Keratinocyte (primary cell): ENCODE measurements at regions not wholly inside any gene's neighbourhood (a gene's known extent, or its start where the extent isn't known, plus 50 kb on each side); places are given as distances from the start of the nearest gene placed in this dataset.

Source experiments
- DNase-seq: peaks from one replicate; pipeline ENCODE4 v3.0.0-alpha.2; 2011; ENCODE audit warnings: low read depth, missing footprints, low spot score
- FAIRE-seq: peaks from 2 replicates; lab custom pipeline; 2011; peaks lifted over from hg19 to GRCh38; lab: Jason Lieb, UNC
- H2AFZ ChIP-seq: 2 replicates; pipeline ENCODE4 v1.6.0; 2012; ENCODE audit warnings: low read length, control low read depth, inconsistent platforms; ENCODE audit not compliant: control insufficient read depth
- H3K27ac ChIP-seq: 2 replicates; pipeline ENCODE4 v1.5.1; 2011; ENCODE audit warnings: low read length; ENCODE audit not compliant: control insufficient read depth, insufficient read depth
- H3K27me3 ChIP-seq: 3 replicates; pipeline ENCODE4 v1.6.0; 2011; ENCODE audit warnings: low read length; ENCODE audit not compliant: control insufficient read depth, insufficient read depth; ENCODE audit errors: extremely low read depth
- H3K36me3 ChIP-seq, 2 experiments: 2 replicates in 1 of 2; 3 replicates in 1 of 2; pipeline ENCODE4 v1.5.1; 2011; ENCODE audit warnings: low read length in 2 of 2, mild to moderate bottlenecking in 1 of 2; ENCODE audit not compliant: control insufficient read depth in 2 of 2, insufficient read depth in 2 of 2; ENCODE audit errors: extremely low read depth in 1 of 2
- H3K4me1 ChIP-seq: 3 replicates; pipeline ENCODE4 v1.5.1; 2011; ENCODE audit warnings: low read length; ENCODE audit not compliant: control insufficient read depth, insufficient read depth; ENCODE audit errors: extremely low read depth
- H3K4me2 ChIP-seq: 3 replicates; pipeline ENCODE4 v1.6.0; 2011; ENCODE audit warnings: low read depth, low read length; ENCODE audit not compliant: control insufficient read depth, insufficient read depth; ENCODE audit errors: extremely low read depth
- H3K4me3 ChIP-seq, 3 experiments: fragments of 200-600 bp in 1 of 3; sonication (generic) in 1 of 3; 2 replicates in 2 of 3; 3 replicates in 1 of 3; pipeline ENCODE4 v1.5.1; 2011 to 2016; ENCODE audit warnings: low read length in 3 of 3, mild to moderate bottlenecking in 3 of 3, control low read depth in 2 of 3, inconsistent platforms in 1 of 3, low read depth in 1 of 3, mixed read lengths in 1 of 3, mixed run types in 1 of 3, moderate library complexity in 1 of 3; ENCODE audit not compliant: control insufficient read depth in 2 of 3, insufficient read depth in 2 of 3; ENCODE audit errors: extremely low read depth in 1 of 3
- H3K79me2 ChIP-seq: 2 replicates; pipeline ENCODE4 v1.6.0; 2012; ENCODE audit warnings: low read length; ENCODE audit not compliant: control insufficient read depth, insufficient read depth
- H3K9ac ChIP-seq: 3 replicates; pipeline ENCODE4 v1.6.0; 2011; ENCODE audit warnings: low read length; ENCODE audit not compliant: control insufficient read depth, insufficient read depth; ENCODE audit errors: extremely low read depth
- H3K9me1 ChIP-seq: 3 replicates; pipeline ENCODE4 v1.6.0; 2011; ENCODE audit warnings: low read length; ENCODE audit not compliant: control insufficient read depth, insufficient read depth; ENCODE audit errors: extremely low read depth
- H3K9me3 ChIP-seq: 2 replicates; pipeline ENCODE4 v1.5.1; 2012; ENCODE audit warnings: low read depth, low read length; ENCODE audit not compliant: control insufficient read depth
- H4K20me1 ChIP-seq: 3 replicates; pipeline ENCODE4 v1.6.0; 2011; ENCODE audit warnings: low read length; ENCODE audit not compliant: control insufficient read depth, insufficient read depth; ENCODE audit errors: extremely low read depth
- CTCF ChIP-seq, 3 experiments: IDR thresholded peaks in 1 of 3; conservative IDR thresholded peaks in 1 of 3; optimal IDR thresholded peaks in 1 of 3; 2 replicates in 2 of 3; 3 replicates in 1 of 3; pipeline versions ENCODE3 to v1.5.1; 2011; ENCODE audit warnings: low read length in 3 of 3, mild to moderate bottlenecking in 3 of 3, moderate library complexity in 2 of 3, control low read depth in 1 of 3, inconsistent platforms in 1 of 3; ENCODE audit not compliant: insufficient read depth in 2 of 3; ENCODE audit errors: extremely low read depth in 1 of 3
- EZH2 ChIP-seq: IDR thresholded peaks from one replicate; pipeline ENCODE4 v1.6.1; 2012; ENCODE audit warnings: inconsistent platforms, mild to moderate bottlenecking, low read length, moderate library complexity
- dilution Hi-C: fragments of 300-500 bp; cut with MboI; formaldehyde crosslinking; loops from one replicate; pipeline ENCODE4 v1.7.0; 2020; ENCODE audit warnings: low sequenced_read_pairs; ENCODE audit not compliant: extremely low pct_ligation_motif_present

DNA sequence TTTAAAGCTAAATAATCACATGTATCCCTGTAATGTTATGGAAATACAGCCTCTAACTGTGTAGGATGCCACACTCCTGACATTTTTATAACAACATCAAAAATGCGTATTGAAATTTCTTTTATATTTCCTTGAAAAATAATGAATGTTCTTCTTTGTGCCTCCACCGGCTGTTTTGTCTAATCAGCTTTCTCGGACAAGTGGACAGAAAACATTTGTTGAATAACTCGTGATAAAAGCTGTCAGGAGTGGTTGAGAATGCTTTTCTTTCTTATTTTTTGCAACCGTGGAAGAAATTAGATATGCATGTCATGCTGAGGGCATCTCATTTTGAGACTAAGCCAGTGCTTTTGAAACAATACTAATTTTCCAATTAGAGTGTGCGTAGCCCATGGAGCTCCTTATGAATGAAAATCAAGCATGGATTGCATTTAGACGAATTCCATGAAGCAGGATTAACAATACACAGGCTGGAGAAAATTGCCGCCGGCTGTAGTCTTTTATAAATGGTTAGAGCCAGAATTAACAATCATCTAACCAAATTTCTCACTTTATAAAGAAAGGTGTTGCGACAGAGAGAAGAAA lies 614.5 kb upstream of the LCORL start:
- DNase-seq (no peak), FAIRE-seq (no peak)
- dilution Hi-C loops = no loop called here

DNA sequence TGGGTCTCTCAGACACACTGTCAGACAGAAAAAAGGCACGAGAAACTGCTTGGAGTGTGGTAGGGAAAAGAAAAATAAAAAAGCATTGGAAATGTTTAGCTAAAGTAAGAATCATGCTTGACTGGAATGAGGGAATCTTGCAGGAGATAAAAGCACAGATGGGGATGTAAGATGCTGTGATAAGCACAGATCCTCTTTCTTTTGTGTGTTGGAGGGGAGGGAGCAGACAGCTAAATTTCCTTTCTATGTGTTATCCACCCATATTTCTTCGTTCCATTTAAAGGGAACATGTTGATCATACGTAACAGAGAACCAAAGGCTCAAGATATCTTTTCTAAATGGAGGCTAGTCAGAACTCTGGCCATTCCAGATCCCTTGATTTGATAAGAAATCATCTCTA lies 614.0 kb upstream of the LCORL start:
- Histone ChIP-seq H3K36me3 (no peaks in the 10 kb centered on the region), H4K20me1 (no peaks in the 10 kb centered on the region), H3K27ac (no peak overlapping the region), H3K27me3 (no peaks in the 10 kb centered on the region), H3K9me3 (no peaks in the 10 kb centered on the region), H3K9ac (no peak overlapping the region), H3K79me2 (no peaks in the 10 kb centered on the region), H2AFZ (no peak overlapping the region), H3K4me1 (no peaks in the 10 kb centered on the region), H3K4me2 (no peak overlapping the region), H3K9me1 (no peaks in the 10 kb centered on the region), H3K4me3 (no peak overlapping the region)
- TF ChIP-seq EZH2 (no peak), CTCF (optimal IDR thresholded peaks at IDR 0.05 in 1 of 3, IDR thresholded peaks at IDR 0.05 in 1 of 3, conservative IDR thresholded peaks at IDR 0.05 in 1 of 3; ENCODE audit: extremely low read depth in 1 of 3, insufficient read depth in 2 of 3, low read length in 3 of 3) (no peak)
- dilution Hi-C loops = no loop called here
- FAIRE-seq (no peak), DNase-seq (no peak)

More for the DNA sequence above, 614.5 kb upstream of the LCORL start:
- no peaks in the 10 kb centered on the region for H3K9me3 ChIP-seq
- no peak overlapping the region for H3K4me3 ChIP-seq
- H3K27me3 ChIP-seq = no peaks in the 10 kb centered on the region
- H3K27ac ChIP-seq = no peak overlapping the region
- no peaks in the 10 kb centered on the region for H3K4me1 ChIP-seq
- no peak overlapping the region for H3K4me2 ChIP-seq
- no peaks in the 10 kb centered on the region for H3K36me3 ChIP-seq
- H3K9me1 ChIP-seq = no peaks in the 10 kb centered on the region
- H3K9ac ChIP-seq = no peak overlapping the region
- TF ChIP-seq EZH2 = no peak
- no peak for TF ChIP-seq CTCF (optimal IDR thresholded peaks at IDR 0.05 in 1 of 3, IDR thresholded peaks at IDR 0.05 in 1 of 3, conservative IDR thresholded peaks at IDR 0.05 in 1 of 3; ENCODE audit: extremely low read depth in 1 of 3, insufficient read depth in 2 of 3, low read length in 3 of 3)
- no peaks in the 10 kb centered on the region for H3K79me2 ChIP-seq
- H2AFZ ChIP-seq = no peak overlapping the region
- H4K20me1 ChIP-seq = no peaks in the 10 kb centered on the region
